ENCODE measurements at regions not wholly inside any gene's neighbourhood (a gene's known extent, or its start where the extent isn't known, plus 50 kb on each side); places are given as distances from the start of the nearest gene placed in this dataset.
"Not testable (repeated sequence)": the region's sequence is repeated elsewhere in the genome, so short reads cannot be mapped to it uniquely, and the experiment has no call there.

DNA sequence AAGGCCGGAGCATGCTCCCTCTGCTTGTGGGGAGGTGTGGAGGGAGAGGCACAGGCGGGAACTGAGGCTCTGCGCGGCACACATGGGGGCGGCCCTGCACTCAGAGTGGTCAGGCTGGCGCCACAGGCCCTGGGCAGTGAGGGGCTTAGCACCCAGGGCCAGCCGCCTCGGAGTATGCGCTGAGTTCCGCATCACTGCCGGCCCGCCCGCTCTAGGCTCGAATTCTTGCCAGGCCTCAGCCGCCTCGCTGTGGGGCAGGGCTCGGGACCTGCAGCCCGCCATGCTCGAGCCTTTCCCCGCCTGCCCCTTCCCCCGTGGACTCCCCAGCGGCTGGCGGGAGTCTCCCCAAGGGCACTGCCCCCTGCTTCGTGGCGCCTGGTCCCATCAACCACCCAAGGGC lies 905.9 kb downstream of the SPATA31A6 start:
- DNase-seq (ENCODE audit: low read depth), result not testable (repeated sequence)

DNA sequence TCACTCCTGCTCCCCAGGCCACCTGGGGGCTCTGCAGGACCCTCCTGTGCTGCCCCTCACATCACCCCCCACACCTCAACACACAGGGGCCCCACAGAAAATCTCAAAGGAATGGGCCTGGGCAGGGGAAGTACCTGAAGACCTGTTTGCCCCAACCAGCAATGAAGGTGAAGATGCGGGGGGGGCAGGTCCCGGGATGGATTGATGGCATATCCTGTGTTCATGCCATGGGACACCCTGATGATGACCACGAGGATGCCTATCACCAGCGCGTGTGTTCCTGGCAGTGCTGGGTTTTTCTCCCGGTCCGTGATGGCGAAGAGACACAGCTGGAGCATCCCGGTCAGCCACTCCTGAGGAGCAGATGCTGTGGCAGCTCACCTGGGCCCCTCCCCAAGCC lies 926.9 kb downstream of the SPATA31A6 start:
- DNase-seq (ENCODE audit: low read depth), result not testable (repeated sequence)

DNA sequence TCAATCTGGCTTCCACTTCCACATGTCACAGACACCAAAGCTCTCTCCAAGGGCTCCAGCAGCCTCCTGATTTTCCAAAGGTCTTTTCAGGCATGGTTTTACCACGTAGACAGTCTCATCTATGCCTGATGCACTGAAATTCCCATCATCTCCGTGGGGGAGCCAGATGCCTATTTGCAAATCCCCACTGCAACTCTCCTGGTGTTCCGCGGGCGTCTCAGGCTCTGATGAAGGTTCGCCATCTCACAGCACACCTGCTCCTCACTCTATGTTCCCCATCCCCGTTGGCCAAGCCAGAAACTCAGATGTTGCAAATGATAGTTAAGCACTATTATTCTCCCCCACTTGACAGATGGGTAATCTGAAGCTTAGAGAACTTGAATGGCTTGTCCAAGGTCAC lies 929.4 kb downstream of the SPATA31A6 start:
- DNase-seq (ENCODE audit: low read depth), result not testable (repeated sequence)

DNA sequence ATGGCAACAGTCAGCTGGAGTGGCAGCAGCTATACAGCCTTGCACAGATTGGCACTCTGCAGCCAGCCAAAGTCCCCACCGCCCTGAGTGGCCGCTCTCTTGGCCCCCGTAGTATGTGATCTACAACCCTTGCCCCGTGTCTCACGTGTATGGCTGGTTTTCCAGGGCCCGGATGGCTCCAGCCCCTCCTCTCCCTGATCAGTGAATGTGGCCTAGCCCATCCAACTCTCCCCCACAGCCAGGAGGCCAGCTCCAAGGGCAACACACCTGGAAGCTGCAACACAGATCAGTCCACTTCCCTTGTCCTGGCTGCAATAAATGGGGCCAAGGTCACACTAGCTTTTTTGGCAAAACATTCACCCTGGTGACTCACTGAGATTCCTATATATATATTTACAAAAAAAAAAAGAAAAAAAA lies 932.4 kb downstream of the SPATA31A6 start:
- peak; percentile 16 for DNase-seq (ENCODE audit: low read depth)

DNA sequence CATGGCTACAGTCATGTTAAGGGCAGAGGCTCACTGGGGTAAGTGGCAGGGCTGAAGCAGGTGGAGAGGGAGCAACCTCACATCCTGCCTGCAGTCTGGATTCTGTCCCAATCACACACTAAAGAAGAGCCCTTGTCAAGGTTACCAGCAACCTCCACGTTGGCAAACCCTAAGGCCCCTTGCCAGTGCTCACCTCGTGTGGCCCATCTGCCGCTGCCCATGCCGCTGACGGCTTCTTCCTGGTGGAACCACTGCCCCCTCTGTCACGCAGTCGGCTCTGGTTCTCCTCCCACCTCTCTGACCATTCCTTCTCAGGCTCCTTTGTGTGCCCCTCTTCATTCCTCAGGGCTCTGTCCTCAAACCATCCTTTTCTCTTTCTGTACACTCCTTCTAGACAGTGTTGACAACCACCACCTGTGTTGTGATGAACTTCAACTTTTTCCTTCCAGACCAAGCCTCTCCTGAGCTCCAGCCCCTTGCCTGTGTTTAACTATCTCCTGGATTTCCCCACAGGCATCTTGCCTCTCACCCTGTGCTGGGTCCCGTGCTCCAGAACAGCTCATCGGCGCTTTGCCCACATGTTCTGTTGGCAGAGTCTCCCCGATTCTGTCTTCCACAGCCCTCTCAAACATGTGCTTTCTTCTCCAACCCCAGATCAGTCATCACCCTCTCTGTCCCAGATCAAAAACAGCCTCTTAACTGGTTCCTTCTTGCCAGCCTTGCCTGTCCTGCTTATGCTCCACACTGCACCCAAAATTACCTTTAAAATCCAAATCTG lies 934.8 kb downstream of the SPATA31A6 start:
- not testable (repeated sequence) for DNase-seq (ENCODE audit: low read depth)

DNA sequence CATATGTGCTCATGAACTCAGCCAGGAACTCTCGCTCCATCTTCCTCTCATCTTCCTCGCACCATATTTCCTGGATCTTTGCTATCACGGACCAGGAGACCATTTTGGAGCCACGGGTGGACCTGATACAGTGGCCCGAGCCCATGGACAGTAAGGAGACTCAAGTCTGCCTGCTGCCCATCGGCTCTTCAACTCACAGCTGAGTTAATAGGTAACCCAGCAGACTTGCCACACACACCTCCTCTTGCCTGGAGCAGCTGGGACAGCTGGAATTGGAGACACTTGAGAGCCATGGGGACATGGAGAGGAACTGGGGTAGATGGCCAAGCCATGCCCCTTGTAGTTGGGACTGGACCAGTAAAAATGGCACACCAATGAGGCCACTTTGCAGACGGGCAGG lies 936.1 kb downstream of the SPATA31A6 start:
- not testable (repeated sequence) for DNase-seq (ENCODE audit: low read depth)

DNA sequence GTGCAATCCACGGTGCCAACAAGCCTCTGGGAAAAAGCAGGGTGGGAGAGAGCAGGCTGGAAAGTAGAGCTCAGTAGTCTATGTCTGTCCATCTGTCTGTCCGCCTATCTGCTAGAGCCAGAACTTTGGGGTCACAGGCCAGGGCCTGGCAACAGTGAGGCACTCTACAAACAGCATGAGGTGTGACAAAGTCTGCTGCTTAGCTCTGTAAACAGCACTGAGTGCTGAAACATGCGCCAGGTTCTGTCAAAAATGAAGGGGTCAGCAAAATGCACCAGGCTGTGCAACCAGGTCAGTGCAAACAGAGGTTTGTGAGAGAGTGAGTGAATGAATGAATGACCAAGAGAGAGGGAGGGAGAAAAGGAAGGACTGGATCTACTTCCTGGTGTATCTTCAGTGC lies 936.5 kb downstream of the SPATA31A6 start:
- DNase-seq (ENCODE audit: low read depth), result not testable (repeated sequence)

DNA sequence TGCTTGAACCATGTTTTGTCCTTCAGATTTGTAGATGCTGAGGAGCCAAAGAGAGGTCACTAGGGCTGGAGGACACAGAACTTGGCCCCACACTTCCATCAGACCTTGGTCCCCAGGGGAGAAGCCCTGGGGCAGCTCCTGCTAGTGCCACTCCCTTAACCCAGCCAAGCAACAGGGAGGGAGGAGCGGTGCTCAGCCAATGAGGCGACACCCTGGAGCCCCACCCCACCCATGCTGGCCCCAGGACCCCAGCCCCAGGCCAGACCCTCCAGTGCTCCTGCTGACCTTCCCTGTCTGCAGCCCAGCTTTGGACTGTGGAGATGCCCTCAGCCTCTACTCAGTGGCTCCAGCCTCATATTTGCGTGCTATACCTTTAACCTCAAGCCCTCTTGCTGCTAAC lies 942.4 kb downstream of the SPATA31A6 start:
- not testable (repeated sequence) for DNase-seq (ENCODE audit: low read depth)

DNA sequence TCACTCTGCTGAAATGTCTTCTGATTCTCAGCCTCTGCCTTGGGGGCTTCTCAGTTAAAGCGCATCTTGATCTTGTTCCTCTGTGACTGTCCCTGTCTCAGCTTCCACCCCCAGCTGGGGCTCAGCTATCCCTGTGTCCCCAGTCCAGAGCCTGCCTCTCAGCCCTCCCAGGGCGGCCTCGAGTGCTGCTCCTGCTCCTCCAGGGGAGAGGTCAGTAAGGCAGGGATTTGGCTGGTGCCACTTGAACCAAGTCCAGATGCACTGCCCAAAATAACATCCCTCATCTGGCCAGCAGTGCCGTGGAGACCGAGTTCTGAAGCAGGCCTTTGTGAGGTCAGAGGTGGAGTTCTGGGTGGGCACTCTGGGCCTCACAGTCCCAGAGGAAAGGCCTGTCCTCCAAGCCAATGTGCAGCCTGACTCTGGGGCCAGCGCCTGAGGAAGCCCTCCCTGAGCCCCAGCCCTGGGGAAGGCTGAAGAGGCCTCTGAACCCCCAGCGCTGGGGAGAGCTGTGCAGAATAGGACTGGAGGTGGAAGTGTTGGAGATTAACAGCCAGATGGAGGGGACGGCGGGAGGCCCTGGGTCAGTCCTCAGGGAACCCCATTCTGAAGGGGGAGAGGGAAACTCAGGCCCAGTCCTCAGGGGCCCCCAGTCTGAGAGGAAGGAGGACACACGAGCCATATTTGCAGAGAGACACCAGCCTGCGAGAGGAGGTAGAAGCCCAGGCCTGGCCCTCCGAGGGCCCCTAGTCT lies 943.7 kb downstream of the SPATA31A6 start:
- DNase-seq (ENCODE audit: low read depth), result not testable (repeated sequence)

DNA sequence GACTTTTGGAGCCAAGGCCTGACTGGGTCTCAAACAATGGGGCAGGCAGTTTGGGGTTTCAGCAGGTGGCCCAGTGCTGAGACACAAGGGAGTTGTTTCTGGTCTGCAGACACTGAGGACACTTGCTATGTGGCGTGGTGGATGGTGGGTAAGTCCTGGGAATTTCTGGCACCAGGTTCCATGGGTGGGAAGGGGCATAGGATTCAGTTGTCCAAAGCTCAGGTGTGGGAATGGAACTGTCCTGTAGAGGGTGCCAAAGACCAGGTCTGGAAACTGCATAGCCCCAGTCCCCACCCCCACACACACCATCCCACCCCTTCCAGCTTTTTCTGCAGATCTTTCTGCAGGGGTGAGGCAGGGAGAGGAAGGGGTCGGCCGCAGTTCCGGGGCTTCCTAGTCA lies 944.5 kb downstream of the SPATA31A6 start:
- not testable (repeated sequence) for DNase-seq (ENCODE audit: low read depth)

DNA sequence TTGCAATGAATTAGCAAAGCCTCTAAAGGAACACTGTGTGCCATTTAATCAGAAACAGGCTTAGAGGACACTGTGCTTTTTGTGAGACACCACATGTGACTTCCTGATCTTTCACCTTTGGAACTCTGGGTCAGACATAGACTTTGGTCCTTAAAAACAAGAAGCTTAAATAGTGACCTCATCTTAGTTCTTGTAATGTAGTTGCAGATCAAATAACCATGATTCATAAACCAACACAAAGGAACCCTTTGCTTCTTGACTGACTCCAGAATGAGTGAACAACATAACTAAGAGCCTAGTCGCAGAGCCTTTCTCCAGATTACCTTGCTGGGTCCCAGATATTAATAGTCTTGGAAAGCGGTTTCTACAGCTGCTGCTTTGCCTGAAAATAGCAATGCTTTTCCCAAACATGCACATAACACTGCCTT lies 947.3 kb downstream of the SPATA31A6 start:
- peak; percentile 29 for DNase-seq (ENCODE audit: low read depth)

DNA sequence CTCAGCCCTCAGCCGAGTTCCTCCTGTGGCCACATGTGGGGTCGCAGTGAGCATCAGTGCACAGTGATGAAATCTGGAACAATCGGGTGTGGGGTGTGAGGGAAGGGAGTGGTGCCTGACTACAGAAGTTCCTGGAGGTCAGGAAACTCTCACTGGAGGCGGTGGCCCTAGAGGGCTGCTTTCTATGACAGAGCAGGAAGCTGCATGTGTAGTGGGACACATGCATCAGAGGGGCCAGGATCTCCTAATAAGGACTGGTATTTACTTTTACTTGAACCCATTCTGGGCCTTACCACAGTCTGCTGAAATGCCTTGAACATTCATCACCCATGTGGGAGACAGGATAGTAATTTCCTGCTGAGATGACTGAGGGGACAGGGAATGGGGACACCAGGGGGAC lies 952.0 kb downstream of the SPATA31A6 start:
- DNase-seq (ENCODE audit: low read depth), result peak; percentile 66

DNA sequence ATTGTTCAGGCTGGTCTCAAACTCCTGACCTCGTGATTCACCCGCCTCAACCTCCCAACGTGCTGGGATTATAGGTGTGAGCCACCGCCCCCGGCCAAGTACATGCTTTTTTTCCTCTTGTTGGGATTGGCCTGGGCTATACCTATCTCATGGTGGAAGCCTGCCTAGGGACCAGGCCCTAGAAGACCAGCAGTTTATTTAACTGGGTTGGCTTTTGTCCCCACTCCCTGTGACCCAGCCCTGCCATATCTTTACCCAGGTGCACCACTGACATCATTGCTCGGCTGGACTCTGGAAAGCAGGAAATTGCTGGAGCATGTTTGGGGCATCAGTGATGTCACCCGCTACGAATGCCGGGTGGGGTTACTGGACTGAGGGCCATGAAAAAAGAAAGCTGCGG lies 955.5 kb downstream of the SPATA31A6 start:
- DNase-seq (ENCODE audit: low read depth), result peak; percentile 12

DNA sequence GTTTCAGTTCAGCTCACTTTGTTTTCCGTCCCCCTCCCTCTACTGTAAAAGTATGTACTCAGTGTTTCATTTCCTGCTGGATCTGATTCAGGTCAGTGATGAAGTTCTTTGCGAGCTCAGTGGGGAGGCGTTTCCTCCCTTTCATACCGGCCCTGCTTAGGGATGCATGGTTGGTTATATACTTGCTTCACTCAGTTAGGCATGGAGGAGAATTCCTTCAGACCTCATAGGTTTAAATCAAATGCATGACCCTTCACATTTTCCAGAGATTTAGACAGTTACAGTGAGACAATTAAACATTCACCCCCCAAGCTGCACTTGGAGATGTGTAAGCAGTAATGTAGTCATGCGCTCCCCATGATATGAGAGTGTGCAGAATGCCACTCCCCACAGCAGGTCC lies 955.9 kb downstream of the SPATA31A6 start:
- not testable (repeated sequence) for DNase-seq (ENCODE audit: low read depth)

DNA sequence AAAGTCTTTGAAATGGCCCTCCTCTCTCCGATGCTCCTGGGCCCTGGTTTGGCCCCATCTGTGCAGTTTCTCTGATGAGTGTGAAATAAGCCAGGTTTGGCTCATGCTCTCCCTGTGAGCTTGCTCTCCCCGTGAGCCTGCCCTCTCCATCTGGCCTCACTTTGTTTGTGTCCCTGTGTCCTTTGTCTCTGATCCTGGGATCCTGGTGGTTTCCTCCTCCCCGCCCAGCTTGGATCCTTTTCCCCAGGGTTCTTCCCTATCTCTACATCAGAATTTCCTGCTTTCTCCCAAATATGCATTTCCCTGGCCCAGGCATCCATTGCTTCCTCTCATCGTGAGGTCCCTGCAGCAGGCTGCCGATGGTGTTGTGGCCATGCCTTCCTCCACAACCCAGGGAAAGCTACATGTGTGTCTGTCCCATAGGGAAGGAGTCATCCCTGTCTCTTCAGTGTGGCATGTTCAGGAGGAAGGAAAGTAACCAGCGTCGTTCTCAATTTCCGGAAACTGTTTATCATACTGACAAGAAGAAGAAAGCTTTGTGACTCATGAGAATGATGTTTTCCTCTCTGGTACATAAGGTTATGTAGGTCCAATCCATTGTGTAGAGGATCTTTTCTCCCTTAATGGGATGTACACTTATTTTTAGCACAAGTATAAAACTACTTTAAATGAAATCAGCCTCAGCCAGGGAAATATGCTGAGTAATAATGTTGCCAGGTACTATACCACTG lies 956.6 kb downstream of the SPATA31A6 start:
- DNase-seq (ENCODE audit: low read depth), result peak; percentile 60
